Suprapubic skin (tissue), 4 donors: ENCODE measurements at regions not wholly inside any gene's neighbourhood (a gene's known extent, or its start where the extent isn't known, plus 50 kb on each side); places are given as distances from the start of the nearest gene placed in this dataset.

ENCODE experiments used
- DNase-seq, 2 donors: peaks; one replicate each; pipeline ENCODE4 v3.0.0-alpha.2; 2019; ENCODE audit warnings: low spot score in 2 of 2
- H3K27ac ChIP-seq: fragments of 200-600 bp; sonication (generic); one replicate; pipeline ENCODE4 v1.5.1; 2019
- H3K27me3 ChIP-seq: fragments of 200-600 bp; sonication (generic); one replicate; pipeline ENCODE4 v1.5.1; 2019
- H3K36me3 ChIP-seq: fragments of 200-600 bp; sonication (generic); one replicate; pipeline ENCODE4 v1.5.1; 2019
- H3K4me1 ChIP-seq: fragments of 200-600 bp; sonication (generic); one replicate; pipeline ENCODE4 v1.5.1; 2019
- H3K4me3 ChIP-seq: fragments of 200-600 bp; sonication (generic); one replicate; pipeline ENCODE4 v1.5.1; 2019; ENCODE audit warnings: mild to moderate bottlenecking
- H3K9me3 ChIP-seq: fragments of 200-600 bp; sonication (generic); one replicate; pipeline ENCODE4 v1.5.1; 2019
- EP300 ChIP-seq: sonication (generic); formaldehyde crosslinking; IDR thresholded peaks from one replicate; pipeline ENCODE4 v1.6.1; 2017; ENCODE audit warnings: antibody characterized with exemption
- POLR2A ChIP-seq, 2 donors: fragments of 450-650 bp; IDR thresholded peaks; one replicate each; pipeline ENCODE4 v1.6.1; 2017; ENCODE audit warnings: antibody characterized with exemption in 2 of 2, mild to moderate bottlenecking in 2 of 2, moderate library complexity in 2 of 2
- POLR2AphosphoS5 ChIP-seq, 3 donors: sonication (generic); formaldehyde crosslinking; IDR thresholded peaks; one replicate each; pipeline ENCODE4 v1.6.1; 2017; ENCODE audit warnings: antibody characterized with exemption in 3 of 3
- WGBS: methylation state at CpG from one replicate; pipeline ENCODE4 v1.1.5; 2018; 5-methylcytosine and 5-hydroxymethylcytosine counted together
- TF ChIP-seq, protein P1 (sequence below), 2 donors: fragments of 200-600 bp in 1 of 2; fragments of 450-650 bp in 1 of 2; sonication (generic) in 1 of 2; IDR thresholded peaks; one replicate each; pipeline ENCODE4 v1.5.1; 2016 to 2019; ENCODE audit warnings: antibody characterized with exemption in 2 of 2, mild to moderate bottlenecking in 1 of 2, moderate library complexity in 1 of 2

DNA sequence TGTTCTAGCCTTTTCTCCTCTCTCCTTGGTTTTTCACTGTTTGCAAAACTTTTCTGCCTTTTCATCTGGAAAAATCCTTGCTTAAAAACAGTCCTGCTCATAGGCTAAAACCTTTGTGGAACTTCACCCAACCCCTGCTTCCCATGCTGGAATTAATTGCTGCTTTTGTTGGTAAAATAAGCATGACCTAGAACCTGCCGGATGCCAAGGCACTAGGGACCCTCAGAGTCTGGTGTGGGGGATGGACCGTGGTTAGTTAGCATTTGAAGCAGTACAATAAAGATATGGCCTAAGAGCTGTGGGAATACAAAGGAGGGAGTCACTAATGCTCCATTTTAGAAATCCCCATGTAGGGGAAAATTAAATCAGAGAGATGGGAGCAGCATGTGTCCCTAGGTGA lies 326.3 kb downstream of the KCNRG start:
- 98% methylated on average over 2 of the region's 2 CpGs for WGBS
- no peak overlapping the region for H3K4me3 ChIP-seq
- TF ChIP-seq, protein P1, sequence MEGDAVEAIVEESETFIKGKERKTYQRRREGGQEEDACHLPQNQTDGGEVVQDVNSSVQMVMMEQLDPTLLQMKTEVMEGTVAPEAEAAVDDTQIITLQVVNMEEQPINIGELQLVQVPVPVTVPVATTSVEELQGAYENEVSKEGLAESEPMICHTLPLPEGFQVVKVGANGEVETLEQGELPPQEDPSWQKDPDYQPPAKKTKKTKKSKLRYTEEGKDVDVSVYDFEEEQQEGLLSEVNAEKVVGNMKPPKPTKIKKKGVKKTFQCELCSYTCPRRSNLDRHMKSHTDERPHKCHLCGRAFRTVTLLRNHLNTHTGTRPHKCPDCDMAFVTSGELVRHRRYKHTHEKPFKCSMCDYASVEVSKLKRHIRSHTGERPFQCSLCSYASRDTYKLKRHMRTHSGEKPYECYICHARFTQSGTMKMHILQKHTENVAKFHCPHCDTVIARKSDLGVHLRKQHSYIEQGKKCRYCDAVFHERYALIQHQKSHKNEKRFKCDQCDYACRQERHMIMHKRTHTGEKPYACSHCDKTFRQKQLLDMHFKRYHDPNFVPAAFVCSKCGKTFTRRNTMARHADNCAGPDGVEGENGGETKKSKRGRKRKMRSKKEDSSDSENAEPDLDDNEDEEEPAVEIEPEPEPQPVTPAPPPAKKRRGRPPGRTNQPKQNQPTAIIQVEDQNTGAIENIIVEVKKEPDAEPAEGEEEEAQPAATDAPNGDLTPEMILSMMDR (IDR thresholded peaks at IDR 0.05): no peak
- TF ChIP-seq POLR2A (IDR thresholded peaks at IDR 0.05) (no peak), POLR2AphosphoS5 (IDR thresholded peaks at IDR 0.05) (no peak), EP300 (no peak)
- no peaks in the 10 kb centered on the region for H3K4me1 ChIP-seq
- no peaks in the 10 kb centered on the region for H3K36me3 ChIP-seq
- no peaks in the 10 kb centered on the region for H3K27me3 ChIP-seq
- no peak for DNase-seq
- H3K9me3 ChIP-seq: no peaks in the 10 kb centered on the region
- H3K27ac ChIP-seq: no peak overlapping the region

DNA sequence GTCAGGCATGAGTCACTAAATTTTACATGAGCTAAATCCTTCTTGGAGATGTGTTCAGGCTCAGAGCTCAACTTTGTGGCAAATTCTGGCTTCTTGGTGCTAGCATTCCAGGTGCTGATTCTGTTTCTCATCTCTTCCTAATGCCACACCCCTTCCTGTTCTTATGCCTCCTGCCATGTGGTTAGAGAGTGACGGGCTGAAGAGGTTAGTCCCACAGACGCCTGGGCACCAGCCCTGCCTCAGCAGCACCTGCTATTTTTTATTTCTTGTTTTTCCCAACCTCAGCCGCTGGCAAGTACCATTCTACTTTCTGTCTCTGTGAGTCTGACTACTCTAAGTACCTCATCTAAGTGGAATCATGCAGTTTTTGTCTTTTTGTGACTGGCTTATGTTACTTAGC lies 329.5 kb downstream of the KCNRG start:
- Histone ChIP-seq H3K27ac (no peak overlapping the region), H3K36me3 (no peaks in the 10 kb centered on the region), H3K4me1 (no peaks in the 10 kb centered on the region), H3K27me3 (no peaks in the 10 kb centered on the region), H3K4me3 (no peak overlapping the region), H3K9me3 (no peaks in the 10 kb centered on the region)
- no peak for TF ChIP-seq EP300
- no peak for TF ChIP-seq POLR2AphosphoS5 (IDR thresholded peaks at IDR 0.05)
- TF ChIP-seq POLR2A (IDR thresholded peaks at IDR 0.05): no peak
- TF ChIP-seq, protein P1 (IDR thresholded peaks at IDR 0.05): no peak
- WGBS: 49% methylated on average over 3 of the region's 3 CpGs
- DNase-seq: no peak

DNA sequence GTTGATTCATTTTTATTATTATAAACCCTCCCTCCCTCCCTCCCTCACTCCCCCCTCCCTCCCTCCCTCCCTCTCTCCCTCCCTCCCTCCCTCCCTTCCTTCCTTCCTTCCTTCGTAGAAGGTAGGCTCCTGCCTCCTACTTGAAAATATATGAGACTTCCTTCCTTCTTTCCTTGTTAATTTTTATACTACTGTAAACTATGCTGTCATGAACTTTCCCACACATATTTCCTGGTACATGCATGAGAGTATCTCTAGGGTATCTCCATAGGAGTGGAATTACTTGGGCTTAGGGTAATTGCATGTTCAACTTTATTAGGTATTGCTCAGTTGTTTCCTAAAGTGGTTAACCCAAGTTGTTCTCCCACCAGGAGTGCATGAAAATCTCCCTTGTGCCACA lies 330.6 kb downstream of the KCNRG start:
- Histone ChIP-seq H3K9me3 (no peaks in the 10 kb centered on the region), H3K27ac (no peak overlapping the region), H3K4me3 (no peak overlapping the region), H3K27me3 (no peaks in the 10 kb centered on the region), H3K4me1 (no peaks in the 10 kb centered on the region), H3K36me3 (no peaks in the 10 kb centered on the region)
- 30% methylated on average over 1 of the region's 1 CpG for WGBS
- no peak for DNase-seq
- TF ChIP-seq EP300 (no peak), POLR2A (IDR thresholded peaks at IDR 0.05) (no peak), POLR2AphosphoS5 (IDR thresholded peaks at IDR 0.05) (no peak)
- TF ChIP-seq, protein P1 (IDR thresholded peaks at IDR 0.05): no peak

DNA sequence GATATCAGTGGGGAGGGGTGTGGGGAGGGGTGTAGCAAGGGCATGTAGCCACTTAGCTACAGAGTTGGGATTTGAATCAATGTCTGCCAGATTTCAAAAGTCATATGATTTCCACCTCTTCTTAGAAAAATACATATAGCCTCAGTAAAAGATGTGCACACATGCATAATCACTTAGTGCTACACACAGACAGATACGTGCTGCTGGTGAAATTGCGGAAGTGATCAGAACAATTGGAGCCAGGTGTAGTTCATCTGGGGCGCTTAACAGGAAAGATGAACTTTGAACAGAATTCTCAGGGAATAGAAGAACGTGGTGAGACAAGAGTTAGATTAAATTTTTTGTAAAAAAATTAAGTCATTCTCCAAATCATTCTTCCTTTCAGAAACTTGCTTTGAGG lies 333.1 kb downstream of the KCNRG start:
- Histone ChIP-seq H3K27ac (no peak overlapping the region), H3K9me3 (no peaks in the 10 kb centered on the region), H3K27me3 (no peaks in the 10 kb centered on the region), H3K4me1 (no peaks in the 10 kb centered on the region), H3K36me3 (no peaks in the 10 kb centered on the region), H3K4me3 (no peak overlapping the region)
- 83% methylated on average over 4 of the region's 4 CpGs for WGBS
- no peak for DNase-seq
- no peak for TF ChIP-seq EP300
- no peak for TF ChIP-seq POLR2AphosphoS5 (IDR thresholded peaks at IDR 0.05)
- TF ChIP-seq, protein P1 (IDR thresholded peaks at IDR 0.05): no peak
- no peak for TF ChIP-seq POLR2A (IDR thresholded peaks at IDR 0.05)

DNA sequence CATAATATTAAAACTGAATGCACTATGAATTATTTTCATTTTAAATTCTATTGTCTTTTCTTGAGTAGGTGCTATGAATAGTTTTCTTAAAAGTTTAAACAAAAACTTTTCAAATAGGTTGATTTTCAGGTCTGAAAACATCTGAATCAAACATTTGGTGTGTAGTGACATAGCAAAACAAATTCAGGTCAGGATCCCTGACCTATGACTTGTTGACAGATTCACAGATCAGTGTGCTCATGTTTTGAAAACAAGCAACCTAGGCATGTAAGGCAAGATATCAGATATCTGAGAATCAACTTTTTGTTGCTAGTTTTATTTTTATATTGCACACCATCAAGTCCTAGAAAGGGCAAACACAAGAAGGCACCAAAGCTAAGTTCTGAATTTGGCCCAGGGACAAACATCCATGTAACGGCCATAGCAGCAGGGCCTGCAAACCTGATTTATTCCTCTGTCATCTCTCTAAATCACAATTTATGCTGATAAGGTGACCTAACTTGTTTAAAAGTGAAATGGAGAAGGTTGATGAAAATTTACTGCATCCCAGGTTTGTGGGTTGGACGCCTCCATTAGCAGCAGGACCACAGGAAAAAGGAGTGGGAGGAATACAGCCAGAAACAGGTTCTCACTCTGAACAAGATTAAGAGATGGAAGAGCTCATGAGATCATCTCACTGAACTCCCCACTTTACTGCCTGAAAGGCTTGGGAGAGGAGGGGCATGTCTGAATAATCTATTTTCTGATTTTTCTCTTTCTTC lies 337.7 kb downstream of the KCNRG start:
- Histone ChIP-seq H3K9me3 (no peaks in the 10 kb centered on the region), H3K27ac (no peak overlapping the region)
- 44% methylated on average over 2 of the region's 2 CpGs for WGBS

More for the DNA sequence above, 337.7 kb downstream of the KCNRG start:
- DNase-seq: no peak
- no peaks in the 10 kb centered on the region for H3K36me3 ChIP-seq
- no peaks in the 10 kb centered on the region for H3K27me3 ChIP-seq
- no peak overlapping the region for H3K4me3 ChIP-seq
- TF ChIP-seq POLR2AphosphoS5 (IDR thresholded peaks at IDR 0.05) (no peak), EP300 (no peak), POLR2A (IDR thresholded peaks at IDR 0.05) (no peak)
- TF ChIP-seq, protein P1 (IDR thresholded peaks at IDR 0.05): no peak
- H3K4me1 ChIP-seq: peaks cover 4% of the 10 kb centered on the region
